Activated naive CD8-positive, alpha-beta T cell treated with anti-CD3 and anti-CD28 coated beads for 36 hours (primary cell): ENCODE measurements at regions not wholly inside any gene's neighbourhood (a gene's known extent, or its start where the extent isn't known, plus 50 kb on each side); places are given as distances from the start of the nearest gene placed in this dataset.
"Not testable (repeated sequence)": the region's sequence is repeated elsewhere in the genome, so short reads cannot be mapped to it uniquely, and the experiment has no call there.

ENCODE experiments used
- DNase-seq: peaks from one replicate; pipeline ENCODE4 v3.0.0; 2021
- H3K27ac Mint-ChIP-seq: one replicate; pipeline ENCODE4 v1.8.0; 2022; ENCODE audit warnings: mild to moderate bottlenecking, moderate library complexity, mixed read lengths
- H3K27me3 Mint-ChIP-seq: one replicate; pipeline ENCODE4 v1.8.0; 2022; ENCODE audit warnings: mild to moderate bottlenecking, mixed read lengths
- H3K36me3 Mint-ChIP-seq: one replicate; pipeline ENCODE4 v1.8.0; 2021; ENCODE audit warnings: mild to moderate bottlenecking, mixed read lengths
- H3K4me1 Mint-ChIP-seq: one replicate; pipeline ENCODE4 v1.8.0; 2021; ENCODE audit warnings: mixed read lengths
- H3K4me3 Mint-ChIP-seq: one replicate; pipeline ENCODE4 v1.8.0; 2022; ENCODE audit warnings: mild to moderate bottlenecking, moderate library complexity, mixed read lengths
- H3K9me3 Mint-ChIP-seq: one replicate; pipeline ENCODE4 v1.8.0; 2022; ENCODE audit warnings: mixed read lengths

DNA sequence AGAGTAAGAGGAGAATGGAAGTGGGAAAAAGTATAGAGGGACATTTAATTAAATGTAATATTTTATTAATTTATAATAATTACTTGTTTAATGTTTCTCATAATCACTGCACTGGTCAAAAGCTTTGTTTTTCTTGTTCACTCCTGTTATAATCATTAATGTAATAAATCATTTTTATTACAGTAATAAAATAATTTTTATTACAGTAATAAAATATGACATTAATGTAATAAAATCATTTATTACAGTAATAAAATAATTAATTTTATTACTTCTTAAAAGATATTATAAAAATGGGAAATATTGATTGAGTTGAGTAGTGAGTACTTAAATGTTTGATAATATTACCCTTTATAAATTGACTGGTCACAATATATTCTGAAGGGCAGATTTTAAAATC is 181.1 kb upstream of the SOX2 start:
- Mint-ChIP-seq H3K9me3 (peaks cover 16% of the 10 kb centered on the region), H3K27ac (no peak overlapping the region), H3K4me1 (no peaks in the 10 kb centered on the region), H3K36me3 (no peaks in the 10 kb centered on the region), H3K4me3 (no peak overlapping the region), H3K27me3 (no peaks in the 10 kb centered on the region)
- DNase-seq = no peak

DNA sequence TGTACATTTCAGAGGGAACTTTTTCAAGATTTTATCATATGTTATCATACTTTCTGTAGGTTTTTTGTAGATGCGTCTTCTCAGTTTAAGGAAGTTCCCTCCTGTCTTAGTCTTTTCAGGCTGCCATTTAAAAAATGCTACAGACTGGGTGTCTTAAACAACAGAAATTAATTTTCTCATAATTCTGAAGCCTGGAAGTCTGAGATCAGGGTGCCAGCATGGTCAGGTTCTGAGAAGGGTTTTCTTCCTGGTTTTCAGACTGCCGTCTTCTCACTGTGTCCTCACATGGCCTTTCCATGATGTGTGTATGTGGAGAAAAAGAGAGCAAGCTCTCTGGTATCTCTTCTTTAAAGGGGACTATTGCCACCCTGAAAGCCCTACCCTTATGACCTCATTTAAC is 189.9 kb upstream of the SOX2 start:
- peaks cover 22% of the 10 kb centered on the region for H3K9me3 Mint-ChIP-seq
- H3K4me3 Mint-ChIP-seq = no peak overlapping the region
- no peaks in the 10 kb centered on the region for H3K36me3 Mint-ChIP-seq
- H3K4me1 Mint-ChIP-seq = no peaks in the 10 kb centered on the region
- H3K27ac Mint-ChIP-seq = no peak overlapping the region
- no peaks in the 10 kb centered on the region for H3K27me3 Mint-ChIP-seq
- no peak for DNase-seq

DNA sequence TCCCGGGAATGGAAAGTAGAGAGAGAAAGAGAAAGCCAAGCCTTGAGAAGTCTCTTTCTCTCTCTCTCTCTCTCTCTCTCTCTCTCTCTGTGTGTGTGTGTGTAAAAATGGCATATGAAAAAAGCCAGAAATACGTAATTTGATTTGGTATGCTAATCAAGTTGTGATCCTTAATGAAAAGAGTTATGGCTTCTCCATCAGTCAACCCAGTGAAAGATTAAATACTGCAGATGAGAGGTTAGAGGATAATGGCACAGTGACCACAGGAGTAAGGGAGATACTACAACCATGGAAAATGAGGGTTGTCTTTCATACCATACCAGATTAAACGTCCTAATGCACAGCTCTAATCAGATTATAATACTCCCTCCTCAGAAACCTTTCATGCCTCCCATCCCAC is 193.5 kb upstream of the SOX2 start:
- Mint-ChIP-seq H3K27me3 (no peaks in the 10 kb centered on the region), H3K4me3 (no peak overlapping the region), H3K9me3 (peaks cover 14% of the 10 kb centered on the region), H3K36me3 (no peaks in the 10 kb centered on the region), H3K4me1 (no peaks in the 10 kb centered on the region), H3K27ac (no peak overlapping the region)
- DNase-seq = no peak

DNA sequence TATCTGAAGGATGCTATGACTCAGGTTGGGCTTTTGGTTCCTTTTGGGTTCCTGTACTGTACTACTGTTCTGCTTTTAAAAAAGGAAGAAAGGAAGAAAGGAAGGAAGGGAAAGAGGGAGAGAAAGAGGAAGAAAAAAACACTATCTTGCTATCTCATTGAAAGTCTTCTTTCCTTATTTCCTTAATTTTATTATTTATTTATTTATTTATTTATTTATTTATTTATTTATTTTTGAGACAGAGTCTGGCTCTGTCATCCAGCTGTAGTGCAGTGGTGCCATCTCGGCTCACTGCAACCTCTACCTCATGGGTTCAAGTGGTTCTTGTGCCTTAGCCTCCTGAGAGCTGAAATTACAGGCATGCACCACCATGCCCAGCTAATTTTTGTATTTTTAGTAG is 198.9 kb upstream of the SOX2 start:
- Mint-ChIP-seq H3K4me1 (no peaks in the 10 kb centered on the region), H3K9me3 (peaks cover 28% of the 10 kb centered on the region)

DNA sequence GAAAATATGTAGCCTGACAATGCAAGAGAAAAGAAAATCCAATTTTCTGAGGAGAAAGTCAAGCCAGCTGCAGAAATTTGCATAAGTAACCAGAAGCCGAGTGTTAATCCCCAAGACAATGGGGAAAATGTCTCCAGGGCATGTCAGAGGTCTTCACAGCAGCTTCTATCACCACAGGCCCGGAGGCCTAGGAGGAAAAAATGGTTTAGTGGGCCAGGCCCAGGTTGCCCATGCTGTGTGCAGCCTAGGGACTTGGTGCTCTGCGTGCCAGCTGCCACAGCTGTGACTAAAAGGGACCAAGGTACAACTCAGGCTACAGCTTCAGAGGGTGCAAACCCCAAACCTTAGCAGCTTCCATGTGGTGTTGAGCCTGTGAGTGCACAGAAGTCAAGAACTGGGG is 201.2 kb upstream of the SOX2 start:
- no peaks in the 10 kb centered on the region for H3K4me1 Mint-ChIP-seq
- H3K36me3 Mint-ChIP-seq = no peaks in the 10 kb centered on the region
- H3K27ac Mint-ChIP-seq = no peak overlapping the region
- H3K9me3 Mint-ChIP-seq = peaks cover 28% of the 10 kb centered on the region
- H3K4me3 Mint-ChIP-seq = no peak overlapping the region
- no peak for DNase-seq
- no peaks in the 10 kb centered on the region for H3K27me3 Mint-ChIP-seq

More for the DNA sequence above, 198.9 kb upstream of the SOX2 start:
- no peak for DNase-seq
- Mint-ChIP-seq H3K36me3 (no peaks in the 10 kb centered on the region), H3K27me3 (no peaks in the 10 kb centered on the region), H3K4me3 (no peak overlapping the region), H3K27ac (no peak overlapping the region)

DNA sequence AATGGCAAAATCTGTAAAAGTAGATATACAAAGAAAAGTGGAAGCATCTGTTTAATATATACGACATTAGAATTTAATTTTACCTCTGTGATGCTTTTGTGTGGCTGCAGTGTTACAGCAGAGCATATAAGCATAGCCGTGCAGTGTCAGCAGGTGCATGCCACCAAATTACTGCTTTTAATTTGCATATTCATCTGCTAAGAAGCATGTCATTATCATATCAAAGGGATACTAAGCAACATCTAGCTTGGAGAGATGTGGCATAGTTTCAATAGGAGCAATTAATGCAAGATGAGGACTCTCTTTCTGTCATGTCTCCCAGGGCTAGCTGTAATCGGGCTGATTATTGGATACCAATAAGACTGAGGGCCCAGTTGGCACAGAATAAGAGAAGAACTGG is 214.4 kb upstream of the SOX2 start:
- peaks cover 1% of the 10 kb centered on the region for H3K9me3 Mint-ChIP-seq
- H3K4me3 Mint-ChIP-seq = no peak overlapping the region
- no peak for DNase-seq
- H3K27me3 Mint-ChIP-seq = no peaks in the 10 kb centered on the region
- no peaks in the 10 kb centered on the region for H3K4me1 Mint-ChIP-seq
- no peaks in the 10 kb centered on the region for H3K36me3 Mint-ChIP-seq
- no peak overlapping the region for H3K27ac Mint-ChIP-seq

DNA sequence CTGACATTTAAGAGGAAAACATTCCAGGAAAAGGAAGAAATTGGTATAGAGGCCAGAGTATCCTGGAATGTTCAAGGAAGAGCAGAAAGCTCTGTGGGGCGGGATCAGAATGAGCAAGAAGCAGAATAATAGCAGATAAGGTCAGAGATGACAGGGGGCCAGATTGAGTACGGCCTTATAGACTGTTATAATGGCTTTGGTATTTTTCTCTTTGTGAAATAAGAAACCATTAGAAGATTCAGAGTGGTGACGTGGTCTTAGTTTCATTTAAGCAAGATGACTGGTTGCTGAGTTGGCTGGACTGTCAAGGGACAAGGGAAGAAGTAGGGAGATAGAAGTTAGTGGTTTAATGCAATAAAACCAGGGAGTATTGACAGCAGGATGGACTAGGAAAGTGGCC is 218.3 kb upstream of the SOX2 start:
- peaks cover 4% of the 10 kb centered on the region for H3K27me3 Mint-ChIP-seq
- DNase-seq = no peak
- H3K36me3 Mint-ChIP-seq = no peaks in the 10 kb centered on the region
- H3K4me1 Mint-ChIP-seq = no peaks in the 10 kb centered on the region
- no peaks in the 10 kb centered on the region for H3K9me3 Mint-ChIP-seq
- no peak overlapping the region for H3K4me3 Mint-ChIP-seq
- no peak overlapping the region for H3K27ac Mint-ChIP-seq

DNA sequence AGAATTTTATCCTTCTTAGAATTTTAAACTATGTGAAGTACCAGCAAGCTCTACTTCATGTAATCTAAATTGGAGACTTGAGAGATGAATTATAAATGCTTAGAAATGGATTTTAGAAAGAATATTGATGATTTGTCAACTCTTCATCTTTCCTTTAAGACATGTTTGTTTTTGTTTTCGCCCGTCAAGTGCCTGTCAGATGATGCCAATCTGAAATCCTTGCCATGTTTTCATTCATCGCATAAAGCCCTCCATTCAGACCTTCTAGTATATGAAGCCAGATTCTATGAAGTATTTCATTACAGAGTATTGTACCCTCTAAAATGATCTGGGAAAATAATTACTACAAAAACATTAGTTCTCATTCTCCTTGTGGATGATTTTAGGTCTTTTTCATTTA is 223.2 kb upstream of the SOX2 start:
- H3K9me3 Mint-ChIP-seq = peaks cover 6% of the 10 kb centered on the region
- DNase-seq = no peak
- no peak overlapping the region for H3K27ac Mint-ChIP-seq
- H3K36me3 Mint-ChIP-seq = no peaks in the 10 kb centered on the region
- H3K4me1 Mint-ChIP-seq = no peaks in the 10 kb centered on the region
- H3K4me3 Mint-ChIP-seq = no peak overlapping the region
- H3K27me3 Mint-ChIP-seq = peaks cover 7% of the 10 kb centered on the region

DNA sequence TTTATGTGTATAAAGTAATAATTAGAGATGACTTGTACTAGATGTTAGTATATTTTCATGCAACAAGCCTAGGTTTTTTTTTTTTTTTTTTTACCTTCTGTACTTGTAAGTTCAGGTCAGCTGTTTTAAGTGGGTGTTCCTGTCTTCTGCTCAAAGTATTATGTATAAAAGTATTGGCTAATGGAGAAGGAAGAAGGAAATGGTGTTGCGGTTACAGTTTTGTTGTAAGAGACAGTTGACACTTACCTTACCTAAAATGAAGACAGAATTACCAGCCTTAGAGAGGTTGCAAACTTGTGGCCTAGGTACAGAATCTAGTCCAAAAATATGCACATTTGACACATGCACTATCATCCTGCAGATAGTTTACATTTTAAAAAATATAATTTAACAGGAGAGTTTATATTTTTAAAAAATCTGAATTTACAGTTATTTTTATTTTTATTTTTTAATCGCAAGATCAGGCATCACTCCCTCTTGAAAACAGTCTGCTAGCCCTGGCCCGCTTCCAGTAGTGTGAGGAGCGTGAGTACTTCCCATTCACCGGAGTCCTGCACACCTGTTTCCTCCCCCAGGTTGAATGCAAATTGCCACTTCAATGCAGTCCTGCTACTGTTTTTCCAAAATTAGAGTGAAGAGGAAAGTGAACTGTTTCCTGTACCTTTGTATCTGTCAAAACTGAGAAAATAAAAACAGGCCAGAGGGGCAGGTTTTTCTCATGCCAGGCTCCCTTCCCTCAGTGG is 224.3 kb upstream of the SOX2 start:
- H3K4me3 Mint-ChIP-seq = no peak overlapping the region
- no peak for DNase-seq
- peaks cover 6% of the 10 kb centered on the region for H3K9me3 Mint-ChIP-seq
- no peaks in the 10 kb centered on the region for H3K4me1 Mint-ChIP-seq
- no peak overlapping the region for H3K27ac Mint-ChIP-seq
- peaks cover 7% of the 10 kb centered on the region for H3K27me3 Mint-ChIP-seq
- H3K36me3 Mint-ChIP-seq = no peaks in the 10 kb centered on the region

DNA sequence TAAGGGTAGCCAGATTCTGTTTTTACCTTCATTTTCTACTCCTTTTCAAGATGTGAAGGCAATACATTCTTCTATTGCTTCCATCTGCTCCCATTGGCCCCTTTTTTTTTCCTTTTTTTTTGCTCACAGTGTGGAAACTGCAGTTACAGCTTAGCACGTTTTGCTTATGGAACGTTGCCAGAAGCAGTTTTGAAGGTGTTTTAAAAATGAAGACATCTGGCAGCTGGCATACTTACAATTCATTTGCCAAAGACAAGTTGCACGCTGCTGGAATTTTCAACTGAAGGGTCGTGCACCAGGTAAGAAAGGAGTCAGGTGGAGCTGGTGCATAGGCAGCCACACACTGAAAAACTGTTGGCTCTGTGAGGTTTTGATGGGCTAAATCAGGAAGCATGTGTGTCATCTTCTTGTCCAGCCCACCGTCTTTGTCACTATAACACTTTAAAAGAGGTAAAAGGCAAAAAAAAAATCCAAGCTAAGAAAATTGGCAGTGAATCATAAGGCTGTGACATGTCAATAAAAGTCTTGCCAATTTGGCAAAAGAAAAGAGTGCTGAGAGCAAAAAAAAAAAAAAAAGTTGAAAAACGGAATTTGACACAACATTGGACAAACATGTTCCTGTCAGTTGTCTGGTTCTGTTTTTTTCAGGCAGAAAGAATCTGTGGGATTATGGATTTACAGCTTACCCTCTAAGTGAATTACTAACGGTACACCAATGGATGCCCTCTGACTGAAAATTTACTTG is 225.4 kb upstream of the SOX2 start:
- Mint-ChIP-seq H3K27ac (no peak overlapping the region), H3K27me3 (peaks cover 7% of the 10 kb centered on the region), H3K4me3 (no peak overlapping the region), H3K9me3 (peaks cover 9% of the 10 kb centered on the region), H3K36me3 (no peaks in the 10 kb centered on the region), H3K4me1 (no peaks in the 10 kb centered on the region)
- DNase-seq = no peak

DNA sequence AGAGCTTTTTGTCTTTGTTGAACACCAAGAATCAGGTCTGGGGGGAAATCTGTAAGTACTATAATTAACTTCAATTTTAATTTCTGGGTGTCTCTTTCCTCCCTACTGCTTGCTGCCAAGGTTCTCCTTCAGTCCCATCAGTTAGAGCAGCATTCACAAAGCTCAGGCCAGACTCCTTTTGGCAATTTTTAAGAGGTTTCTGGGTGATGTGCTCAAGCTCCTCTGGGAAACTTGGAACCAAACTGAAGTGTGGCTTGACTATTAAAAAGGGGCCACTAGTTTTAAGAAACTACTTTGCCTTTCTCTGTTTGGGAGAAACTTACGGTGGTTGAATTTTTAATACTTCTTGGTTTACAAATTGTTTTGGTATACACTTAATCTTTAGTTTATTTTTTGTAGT is 227.7 kb upstream of the SOX2 start:
- H3K36me3 Mint-ChIP-seq = peaks cover under 1% of the 10 kb centered on the region
- H3K27me3 Mint-ChIP-seq = peaks cover 7% of the 10 kb centered on the region
- H3K9me3 Mint-ChIP-seq = peaks cover 16% of the 10 kb centered on the region
- no peaks in the 10 kb centered on the region for H3K4me1 Mint-ChIP-seq
- DNase-seq = no peak
- no peak overlapping the region for H3K4me3 Mint-ChIP-seq
- H3K27ac Mint-ChIP-seq = no peak overlapping the region

DNA sequence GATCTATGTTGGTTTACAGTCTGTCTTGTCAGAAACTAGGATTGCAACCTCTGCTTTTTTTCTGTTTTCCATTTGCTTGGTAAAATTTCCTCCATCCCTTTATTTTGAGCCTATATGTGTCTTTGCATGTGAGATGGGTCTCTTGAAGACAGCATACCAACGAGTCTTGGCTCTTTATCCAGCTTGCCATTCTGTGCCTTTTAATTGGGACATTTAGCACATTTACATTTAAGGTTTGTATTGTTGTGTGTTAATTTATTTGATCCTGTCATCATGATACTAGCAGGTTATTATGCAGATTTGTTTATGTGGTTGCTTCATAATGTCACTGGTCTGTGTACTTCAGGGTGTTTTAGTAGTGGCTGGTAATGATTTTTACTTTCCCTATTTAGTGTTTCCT is 236.6 kb upstream of the SOX2 start:
- not testable (repeated sequence) for H3K4me3 Mint-ChIP-seq, H3K27me3 Mint-ChIP-seq, DNase-seq, H3K4me1 Mint-ChIP-seq, H3K36me3 Mint-ChIP-seq, H3K27ac Mint-ChIP-seq
- H3K9me3 Mint-ChIP-seq = peaks cover 28% of the 10 kb centered on the region

DNA sequence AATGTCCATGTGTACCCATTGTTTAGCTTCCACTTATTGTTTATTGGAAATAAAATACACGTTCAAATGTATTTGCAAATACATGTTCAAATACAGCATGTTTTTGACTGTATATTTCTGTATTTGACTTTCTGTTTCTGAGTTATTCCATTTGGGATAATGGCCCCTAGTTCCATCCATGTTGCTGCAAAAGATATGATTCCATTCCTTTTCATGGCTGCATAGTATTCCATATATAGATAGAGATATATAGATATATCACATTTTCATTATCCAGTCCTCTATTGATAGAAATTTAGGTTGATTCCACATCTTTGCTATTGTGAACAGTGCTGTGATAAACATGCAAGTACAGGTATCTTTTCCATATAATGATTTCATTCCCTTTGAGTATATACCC is 241.4 kb upstream of the SOX2 start:
- Mint-ChIP-seq H3K36me3 (no peaks in the 10 kb centered on the region), H3K4me3 (no peak overlapping the region), H3K4me1 (no peaks in the 10 kb centered on the region), H3K9me3 (peaks cover 26% of the 10 kb centered on the region), H3K27me3 (no peaks in the 10 kb centered on the region), H3K27ac (no peak overlapping the region)
- no peak for DNase-seq

DNA sequence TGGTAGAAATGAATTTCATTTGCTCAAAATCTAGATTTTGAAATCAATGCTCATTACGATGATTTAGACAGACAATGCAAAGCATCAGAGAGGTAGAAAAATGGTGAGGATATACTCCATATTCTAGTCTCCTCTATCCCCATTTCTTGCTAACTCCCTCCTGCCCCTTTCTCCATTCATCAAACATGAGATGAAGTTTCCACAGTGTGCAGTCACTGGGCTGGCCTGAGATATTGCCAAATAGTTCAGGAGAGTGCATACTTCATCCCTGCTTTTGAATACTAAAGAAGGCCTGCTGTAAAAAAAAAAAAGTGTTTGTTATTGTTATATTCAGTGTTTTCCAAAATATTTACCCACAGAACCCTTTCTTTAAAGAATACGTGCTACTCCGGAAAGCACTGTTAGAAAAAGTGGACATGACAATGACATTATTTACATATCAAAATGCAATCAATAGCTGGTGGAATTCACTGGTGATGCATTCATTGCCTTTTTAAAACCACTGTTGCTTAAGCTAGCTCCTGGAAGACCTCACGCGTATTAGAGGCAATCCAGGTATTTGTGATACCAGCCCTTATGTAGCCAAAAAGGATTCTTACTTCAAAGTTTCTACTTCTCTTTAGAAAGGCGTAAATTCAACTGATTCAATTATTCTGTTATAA is 247.6 kb upstream of the SOX2 start:
- no peak for DNase-seq
- Mint-ChIP-seq H3K4me3 (no peak overlapping the region), H3K9me3 (no peaks in the 10 kb centered on the region), H3K27ac (no peak overlapping the region), H3K4me1 (no peaks in the 10 kb centered on the region), H3K36me3 (no peaks in the 10 kb centered on the region), H3K27me3 (no peaks in the 10 kb centered on the region)

DNA sequence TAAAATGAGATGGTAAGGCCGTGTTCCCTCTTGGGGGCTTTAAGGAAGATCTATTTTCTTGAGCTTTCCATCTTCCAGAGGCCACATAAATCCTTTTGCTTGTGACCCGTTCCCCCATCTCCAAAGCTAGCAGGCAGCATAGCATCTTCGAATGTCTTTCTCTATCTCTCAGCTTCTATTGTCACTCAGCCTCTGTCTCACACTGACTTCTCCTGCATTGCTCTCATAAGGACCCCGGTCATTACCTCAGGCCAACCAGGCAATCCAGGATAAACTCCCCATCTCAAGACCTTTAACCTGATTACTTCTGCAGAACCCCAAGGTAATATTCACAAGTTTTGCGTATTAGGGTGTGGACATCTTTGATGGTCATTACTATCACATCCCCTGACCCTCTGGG is 250.3 kb upstream of the SOX2 start:
- H3K4me3 Mint-ChIP-seq = no peak overlapping the region
- no peak overlapping the region for H3K27ac Mint-ChIP-seq
- no peak for DNase-seq
- no peaks in the 10 kb centered on the region for H3K27me3 Mint-ChIP-seq
- no peaks in the 10 kb centered on the region for H3K36me3 Mint-ChIP-seq
- no peaks in the 10 kb centered on the region for H3K4me1 Mint-ChIP-seq
- peaks cover 2% of the 10 kb centered on the region for H3K9me3 Mint-ChIP-seq

DNA sequence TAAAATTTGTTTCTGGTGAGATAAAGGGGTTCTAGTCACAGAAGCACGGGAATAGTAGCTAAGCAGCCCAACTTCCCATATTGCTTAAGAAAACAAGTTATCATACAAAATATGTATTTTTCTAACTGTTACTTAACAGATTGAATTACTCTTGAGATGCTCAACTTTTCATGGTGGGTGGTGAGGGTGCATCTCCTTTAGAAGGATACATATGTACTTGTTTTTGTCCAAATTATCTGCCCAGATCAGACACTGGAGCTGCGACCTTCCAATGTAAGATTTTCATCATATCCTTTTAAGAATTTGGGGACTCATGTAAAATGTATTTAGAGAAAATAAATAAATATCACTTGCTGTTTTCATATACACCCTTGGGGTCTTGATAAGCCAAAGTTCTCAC is 252.2 kb upstream of the SOX2 start:
- H3K4me1 Mint-ChIP-seq = no peaks in the 10 kb centered on the region

More for the DNA sequence above, 252.2 kb upstream of the SOX2 start:
- DNase-seq = no peak
- Mint-ChIP-seq H3K27ac (no peak overlapping the region), H3K36me3 (no peaks in the 10 kb centered on the region), H3K27me3 (no peaks in the 10 kb centered on the region), H3K4me3 (no peak overlapping the region), H3K9me3 (peaks cover 2% of the 10 kb centered on the region)
